Astrocyte (in vitro differentiated cells and primary cell): ENCODE measurements at regions not wholly inside any gene's neighbourhood (a gene's known extent, or its start where the extent isn't known, plus 50 kb on each side); places are given as distances from the start of the nearest gene placed in this dataset.

Experiments
- DNase-seq: peaks from one replicate; pipeline ENCODE4 v3.0.0-alpha.2; 2010; ENCODE audit warnings: low read depth
- FAIRE-seq: peaks from 2 replicates; lab custom pipeline; 2011; peaks lifted over from hg19 to GRCh38; lab: Jason Lieb, UNC
- H2AFZ ChIP-seq: 2 replicates; pipeline ENCODE4 v1.6.0; 2012; ENCODE audit warnings: low read depth, low read length, inconsistent platforms
- H3K27ac ChIP-seq: 2 replicates; pipeline ENCODE4 v1.5.1; 2011; ENCODE audit warnings: low read depth, low read length, inconsistent platforms
- H3K27me3 ChIP-seq: 2 replicates; pipeline ENCODE4 v1.6.0; 2011; ENCODE audit warnings: low read length, inconsistent platforms; ENCODE audit not compliant: insufficient read depth
- H3K36me3 ChIP-seq: 2 replicates; pipeline ENCODE4 v1.5.1; 2011; ENCODE audit warnings: low read length, inconsistent platforms; ENCODE audit not compliant: insufficient read depth
- H3K4me1 ChIP-seq: 2 replicates; pipeline ENCODE4 v1.5.1; 2011; ENCODE audit warnings: low read length, inconsistent platforms; ENCODE audit not compliant: insufficient read depth
- H3K4me2 ChIP-seq: 2 replicates; pipeline ENCODE4 v1.6.0; 2012; ENCODE audit warnings: low read length, inconsistent platforms
- H3K4me3 ChIP-seq: 2 replicates; pipeline ENCODE4 v1.5.1; 2011; ENCODE audit warnings: low read depth, mild to moderate bottlenecking, low read length, inconsistent platforms; ENCODE audit not compliant: insufficient read depth
- H3K79me2 ChIP-seq: 2 replicates; pipeline ENCODE4 v1.6.0; 2012; ENCODE audit warnings: mild to moderate bottlenecking, low read length, inconsistent platforms; ENCODE audit not compliant: insufficient read depth
- H3K9ac ChIP-seq: 2 replicates; pipeline ENCODE4 v1.6.0; 2012; ENCODE audit warnings: mild to moderate bottlenecking, low read length, inconsistent platforms
- H3K9me3 ChIP-seq: 2 replicates; pipeline ENCODE4 v1.5.1; 2012; ENCODE audit warnings: low read depth, mild to moderate bottlenecking, low read length, inconsistent platforms; ENCODE audit not compliant: insufficient read depth
- H4K20me1 ChIP-seq: 2 replicates; pipeline ENCODE4 v1.6.0; 2012; ENCODE audit warnings: low read length, inconsistent platforms; ENCODE audit not compliant: insufficient read depth
- H3K27ac Mint-ChIP-seq: one replicate; pipeline ENCODE4 v1.8.0; 2021; ENCODE audit warnings: mild to moderate bottlenecking, mixed read lengths; ENCODE audit not compliant: unreplicated experiment
- H3K27me3 Mint-ChIP-seq: one replicate; pipeline ENCODE4 v1.8.0; 2021; ENCODE audit warnings: low read depth, mixed read lengths; ENCODE audit not compliant: unreplicated experiment
- H3K36me3 Mint-ChIP-seq: one replicate; pipeline ENCODE4 v1.8.0; 2021; ENCODE audit warnings: low read depth, mixed read lengths; ENCODE audit not compliant: unreplicated experiment
- H3K4me1 Mint-ChIP-seq: one replicate; pipeline ENCODE4 v1.8.0; 2021; ENCODE audit warnings: low read depth, mixed read lengths; ENCODE audit not compliant: unreplicated experiment
- H3K4me3 Mint-ChIP-seq: one replicate; pipeline ENCODE4 v1.8.0; 2021; ENCODE audit warnings: mild to moderate bottlenecking, moderate library complexity, mixed read lengths; ENCODE audit not compliant: unreplicated experiment
- H3K9me3 Mint-ChIP-seq: one replicate; pipeline ENCODE4 v1.8.0; 2021; ENCODE audit warnings: mild to moderate bottlenecking, mixed read lengths; ENCODE audit not compliant: unreplicated experiment
- EZH2 ChIP-seq: IDR thresholded peaks from 2 replicates; pipeline ENCODE4 v1.6.1; 2012; ENCODE audit warnings: mild to moderate bottlenecking, low read length, inconsistent platforms; ENCODE audit not compliant: insufficient read depth
- TF ChIP-seq, protein P1 (sequence below): IDR thresholded peaks from 2 replicates; pipeline ENCODE4 v1.5.1; 2011; ENCODE audit warnings: low read depth, mild to moderate bottlenecking, inconsistent platforms, low read length, moderate library complexity; ENCODE audit not compliant: insufficient read depth

DNA sequence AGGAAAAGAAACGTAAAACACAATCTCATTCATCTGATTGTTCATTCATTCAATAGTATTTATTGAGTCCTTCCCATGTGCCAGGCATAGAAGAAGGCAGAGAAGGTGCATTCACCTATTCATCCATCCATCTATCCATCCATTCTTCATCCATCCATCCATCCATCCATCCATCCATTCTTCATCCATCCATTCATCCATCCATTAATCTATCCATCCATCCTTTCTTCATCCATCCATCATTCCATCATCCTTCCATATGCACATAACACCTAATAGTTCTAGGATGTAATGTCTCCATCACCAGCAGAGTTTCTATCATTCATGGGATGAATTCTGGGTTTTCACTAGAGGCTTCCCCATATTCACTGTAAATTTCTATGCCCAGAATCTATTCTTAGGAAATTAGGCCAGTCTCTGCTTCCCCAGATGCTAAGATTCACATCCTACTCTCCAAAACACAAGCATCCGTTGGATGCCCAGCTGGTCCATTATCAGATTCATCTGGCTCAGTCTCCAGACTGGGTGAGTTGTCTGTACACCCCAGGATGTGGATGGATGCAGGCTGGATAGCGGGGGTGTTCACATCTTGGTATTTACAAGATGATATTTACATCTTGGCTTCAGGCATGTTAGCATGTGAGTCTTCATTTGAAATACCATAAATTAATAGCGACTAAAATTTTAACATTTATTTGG is 517.7 kb upstream of the SULF2 start:
- H3K4me1 Mint-ChIP-seq: peaks cover 11% of the 10 kb centered on the region
- peaks cover 2% of the 10 kb centered on the region for H3K9me3 Mint-ChIP-seq
- H3K36me3 ChIP-seq: no peaks in the 10 kb centered on the region
- H4K20me1 ChIP-seq: no peaks in the 10 kb centered on the region
- FAIRE-seq (no peak), DNase-seq (no peak)
- H2AFZ ChIP-seq: no peak overlapping the region
- H3K4me2 ChIP-seq: no peak overlapping the region
- no peak overlapping the region for H3K27ac ChIP-seq
- H3K79me2 ChIP-seq: no peaks in the 10 kb centered on the region
- H3K27me3 Mint-ChIP-seq: peaks cover 21% of the 10 kb centered on the region
- H3K36me3 Mint-ChIP-seq: no peaks in the 10 kb centered on the region
- peaks cover 9% of the 10 kb centered on the region for H3K4me1 ChIP-seq
- H3K4me3 Mint-ChIP-seq: no peak overlapping the region
- no peak overlapping the region for H3K27ac Mint-ChIP-seq
- H3K27me3 ChIP-seq: peaks cover 13% of the 10 kb centered on the region
- H3K4me3 ChIP-seq: no peak overlapping the region
- no peak for TF ChIP-seq EZH2
- TF ChIP-seq, protein P1, sequence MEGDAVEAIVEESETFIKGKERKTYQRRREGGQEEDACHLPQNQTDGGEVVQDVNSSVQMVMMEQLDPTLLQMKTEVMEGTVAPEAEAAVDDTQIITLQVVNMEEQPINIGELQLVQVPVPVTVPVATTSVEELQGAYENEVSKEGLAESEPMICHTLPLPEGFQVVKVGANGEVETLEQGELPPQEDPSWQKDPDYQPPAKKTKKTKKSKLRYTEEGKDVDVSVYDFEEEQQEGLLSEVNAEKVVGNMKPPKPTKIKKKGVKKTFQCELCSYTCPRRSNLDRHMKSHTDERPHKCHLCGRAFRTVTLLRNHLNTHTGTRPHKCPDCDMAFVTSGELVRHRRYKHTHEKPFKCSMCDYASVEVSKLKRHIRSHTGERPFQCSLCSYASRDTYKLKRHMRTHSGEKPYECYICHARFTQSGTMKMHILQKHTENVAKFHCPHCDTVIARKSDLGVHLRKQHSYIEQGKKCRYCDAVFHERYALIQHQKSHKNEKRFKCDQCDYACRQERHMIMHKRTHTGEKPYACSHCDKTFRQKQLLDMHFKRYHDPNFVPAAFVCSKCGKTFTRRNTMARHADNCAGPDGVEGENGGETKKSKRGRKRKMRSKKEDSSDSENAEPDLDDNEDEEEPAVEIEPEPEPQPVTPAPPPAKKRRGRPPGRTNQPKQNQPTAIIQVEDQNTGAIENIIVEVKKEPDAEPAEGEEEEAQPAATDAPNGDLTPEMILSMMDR: no peak
- no peak overlapping the region for H3K9ac ChIP-seq
- H3K9me3 ChIP-seq: peaks cover under 1% of the 10 kb centered on the region

- Mint-ChIP-seq H3K27ac (peak overlapping the region; percentile 66), H3K36me3 (no peaks in the 10 kb centered on the region), H3K27me3 (peaks cover 21% of the 10 kb centered on the region), H3K4me1 (peaks cover 11% of the 10 kb centered on the region), H3K9me3 (peaks cover 2% of the 10 kb centered on the region), H3K4me3 (no peak overlapping the region)
- H3K9me3 ChIP-seq: peaks cover 3% of the 10 kb centered on the region
- H3K27me3 ChIP-seq: peaks cover 13% of the 10 kb centered on the region
- H3K4me3 ChIP-seq: no peak overlapping the region
- no peak for TF ChIP-seq EZH2
- TF ChIP-seq, protein P1: no peak
- no peak overlapping the region for H2AFZ ChIP-seq
- FAIRE-seq (no peak), DNase-seq (no peak)
- H3K4me1 ChIP-seq: peaks cover 9% of the 10 kb centered on the region
- H4K20me1 ChIP-seq: no peaks in the 10 kb centered on the region
- H3K4me2 ChIP-seq: no peak overlapping the region
- no peak overlapping the region for H3K9ac ChIP-seq
- no peak overlapping the region for H3K27ac ChIP-seq
- no peaks in the 10 kb centered on the region for H3K79me2 ChIP-seq
- no peaks in the 10 kb centered on the region for H3K36me3 ChIP-seq
Measured at GRCh38 chr20:48302149-48302548, 516.9 kb upstream of the SULF2 start.

DNA sequence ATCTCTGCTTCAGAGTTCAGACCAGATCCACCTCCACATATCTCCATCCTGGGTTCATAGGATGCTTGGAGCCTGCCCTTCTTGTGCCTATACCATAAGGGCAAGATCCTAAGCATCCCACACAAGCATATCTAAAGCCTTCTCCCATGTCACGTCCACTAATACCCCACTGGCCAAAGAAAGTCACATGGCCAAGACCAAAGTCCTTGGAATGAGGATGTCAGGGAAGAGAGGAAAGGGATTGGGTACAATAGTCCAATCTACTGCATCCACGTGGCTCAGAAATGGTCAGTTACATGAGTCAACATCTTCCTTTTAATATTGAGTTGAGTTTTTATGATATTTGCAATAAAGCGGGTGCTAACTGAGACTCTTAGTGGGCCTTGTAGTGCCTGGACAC is 515.9 kb upstream of the SULF2 start:
- no peak overlapping the region for H3K9ac ChIP-seq
- H3K4me1 ChIP-seq: peaks cover 14% of the 10 kb centered on the region
- H3K27me3 ChIP-seq: peaks cover 10% of the 10 kb centered on the region
- peaks cover 2% of the 10 kb centered on the region for H3K9me3 Mint-ChIP-seq
- H4K20me1 ChIP-seq: no peaks in the 10 kb centered on the region
- H3K36me3 ChIP-seq: no peaks in the 10 kb centered on the region
- H3K9me3 ChIP-seq: peaks cover 3% of the 10 kb centered on the region
- H3K27ac Mint-ChIP-seq: no peak overlapping the region
- no peaks in the 10 kb centered on the region for H3K36me3 Mint-ChIP-seq
- peaks cover 18% of the 10 kb centered on the region for H3K4me1 Mint-ChIP-seq
- peaks cover 16% of the 10 kb centered on the region for H3K27me3 Mint-ChIP-seq
- H3K27ac ChIP-seq: no peak overlapping the region
- H3K79me2 ChIP-seq: no peaks in the 10 kb centered on the region
- no peak overlapping the region for H3K4me2 ChIP-seq
- FAIRE-seq (no peak), DNase-seq (no peak)
- TF ChIP-seq EZH2: no peak
- TF ChIP-seq, protein P1: no peak
- H3K4me3 ChIP-seq: no peak overlapping the region
- no peak overlapping the region for H2AFZ ChIP-seq
- no peak overlapping the region for H3K4me3 Mint-ChIP-seq
